Loucy (cell line): ENCODE measurements at regions not wholly inside any gene's neighbourhood (a gene's known extent, or its start where the extent isn't known, plus 50 kb on each side); places are given as distances from the start of the nearest gene placed in this dataset.

Source experiments
- H2AFZ ChIP-seq: fragments of 200-600 bp; sonication (generic); 2 replicates; pipeline ENCODE4 v1.6.0; 2016; ENCODE audit warnings: antibody characterized with exemption, mild to moderate bottlenecking, low read length, moderate library complexity
- H3F3A ChIP-seq: fragments of 200-600 bp; 2 replicates; pipeline ENCODE4 v1.6.0; 2016; ENCODE audit warnings: antibody characterized with exemption, low read depth, mild to moderate bottlenecking
- H3K27me3 ChIP-seq: fragments of 200-600 bp; sonication (generic); 2 replicates; pipeline ENCODE4 v1.6.1; 2014; ENCODE audit warnings: low read length, mild to moderate bottlenecking; ENCODE audit not compliant: insufficient read depth, poor library complexity, severe bottlenecking
- H3K36me3 ChIP-seq: fragments of 200-600 bp; sonication (generic); 2 replicates; pipeline ENCODE4 v1.6.1; 2016; ENCODE audit warnings: low read length; ENCODE audit not compliant: insufficient read depth
- H3K4me1 ChIP-seq: fragments of 200-600 bp; sonication (generic); 2 replicates; pipeline ENCODE4 v1.5.1; 2014; ENCODE audit warnings: low read length, mild to moderate bottlenecking; ENCODE audit not compliant: insufficient read depth, poor library complexity, severe bottlenecking
- H3K4me2 ChIP-seq: fragments of 200-600 bp; sonication (generic); 2 replicates; pipeline ENCODE4 v1.6.0; 2014; ENCODE audit warnings: antibody characterized with exemption, low read length, low read depth, mild to moderate bottlenecking; ENCODE audit not compliant: poor library complexity, severe bottlenecking
- H3K4me3 ChIP-seq: fragments of 200-600 bp; sonication (generic); 2 replicates; pipeline ENCODE4 v1.5.1; 2014; ENCODE audit warnings: low read length, mild to moderate bottlenecking, mixed read lengths; ENCODE audit not compliant: poor library complexity, severe bottlenecking
- H3K79me2 ChIP-seq: fragments of 200-600 bp; sonication (generic); 2 replicates; pipeline ENCODE4 v1.6.1; 2014; ENCODE audit warnings: low read length; ENCODE audit not compliant: insufficient read depth
- H3K9ac ChIP-seq: fragments of 200-600 bp; sonication (generic); 2 replicates; pipeline ENCODE4 v1.6.0; 2014; ENCODE audit warnings: mild to moderate bottlenecking, low read depth, low read length, moderate library complexity; ENCODE audit not compliant: poor library complexity, severe bottlenecking
- H3K9me2 ChIP-seq: fragments of 200-600 bp; sonication (generic); replicated peaks from 2 replicates; pipeline ENCODE4 v1.6.1; 2016; ENCODE audit warnings: low read depth, low read length, mixed read lengths
- H3K9me3 ChIP-seq: fragments of 200-600 bp; sonication (generic); 2 replicates; pipeline ENCODE4 v1.6.1; 2014; ENCODE audit warnings: mild to moderate bottlenecking, antibody characterized with exemption, low read length, low read depth; ENCODE audit not compliant: insufficient read depth
- H4K20me1 ChIP-seq: fragments of 200-600 bp; sonication (generic); 2 replicates; pipeline ENCODE4 v1.6.0; 2014; ENCODE audit warnings: antibody characterized with exemption, low read length, mild to moderate bottlenecking; ENCODE audit not compliant: insufficient read depth, poor library complexity, severe bottlenecking
- EZH2phosphoT487 ChIP-seq: fragments of 200-600 bp; IDR thresholded peaks from 2 replicates; pipeline ENCODE4 v1.6.1; 2018; ENCODE audit warnings: antibody characterized with exemption, mild to moderate bottlenecking, moderate library complexity, borderline replicate concordance
- TF ChIP-seq, protein P1 (sequence below): fragments of 200-600 bp; sonication (generic); conservative IDR thresholded peaks from 2 replicates; pipeline ENCODE4 v1.5.1; 2014; ENCODE audit warnings: mild to moderate bottlenecking, antibody characterized with exemption, low read length

DNA sequence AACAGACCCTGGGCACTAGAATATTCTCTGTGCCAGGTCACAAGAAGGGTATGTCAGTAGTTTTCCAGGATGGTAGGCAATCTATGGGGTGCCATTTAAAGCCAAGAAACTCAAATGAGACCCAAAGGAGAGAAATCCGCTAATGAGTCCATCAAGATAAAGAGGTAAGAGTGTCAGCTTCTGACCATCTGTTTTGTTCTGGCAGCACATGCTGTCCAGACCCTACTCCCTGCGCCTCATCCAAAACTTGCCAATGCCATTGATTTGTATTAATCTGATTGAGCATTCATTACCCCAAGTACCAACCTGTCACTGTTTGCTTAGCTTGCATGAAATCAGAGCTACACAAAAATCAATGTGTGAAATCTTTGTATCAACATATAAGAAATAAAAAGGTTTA is 229.0 kb downstream of the BLID start:
- H3K79me2 ChIP-seq = no peaks in the 10 kb centered on the region
- no peak overlapping the region for H3K9ac ChIP-seq
- H2AFZ ChIP-seq = no peak overlapping the region
- no peaks in the 10 kb centered on the region for H3K36me3 ChIP-seq
- H3F3A ChIP-seq = no peaks in the 10 kb centered on the region
- no peak overlapping the region for H3K4me3 ChIP-seq
- no peaks in the 10 kb centered on the region for H3K27me3 ChIP-seq
- H3K4me1 ChIP-seq = no peaks in the 10 kb centered on the region
- no peak overlapping the region for H3K4me2 ChIP-seq
- no peaks in the 10 kb centered on the region for H4K20me1 ChIP-seq
- TF ChIP-seq, protein P1, sequence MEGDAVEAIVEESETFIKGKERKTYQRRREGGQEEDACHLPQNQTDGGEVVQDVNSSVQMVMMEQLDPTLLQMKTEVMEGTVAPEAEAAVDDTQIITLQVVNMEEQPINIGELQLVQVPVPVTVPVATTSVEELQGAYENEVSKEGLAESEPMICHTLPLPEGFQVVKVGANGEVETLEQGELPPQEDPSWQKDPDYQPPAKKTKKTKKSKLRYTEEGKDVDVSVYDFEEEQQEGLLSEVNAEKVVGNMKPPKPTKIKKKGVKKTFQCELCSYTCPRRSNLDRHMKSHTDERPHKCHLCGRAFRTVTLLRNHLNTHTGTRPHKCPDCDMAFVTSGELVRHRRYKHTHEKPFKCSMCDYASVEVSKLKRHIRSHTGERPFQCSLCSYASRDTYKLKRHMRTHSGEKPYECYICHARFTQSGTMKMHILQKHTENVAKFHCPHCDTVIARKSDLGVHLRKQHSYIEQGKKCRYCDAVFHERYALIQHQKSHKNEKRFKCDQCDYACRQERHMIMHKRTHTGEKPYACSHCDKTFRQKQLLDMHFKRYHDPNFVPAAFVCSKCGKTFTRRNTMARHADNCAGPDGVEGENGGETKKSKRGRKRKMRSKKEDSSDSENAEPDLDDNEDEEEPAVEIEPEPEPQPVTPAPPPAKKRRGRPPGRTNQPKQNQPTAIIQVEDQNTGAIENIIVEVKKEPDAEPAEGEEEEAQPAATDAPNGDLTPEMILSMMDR = no peak
- no peak for TF ChIP-seq EZH2phosphoT487
- no peaks in the 10 kb centered on the region for H3K9me2 ChIP-seq
- no peaks in the 10 kb centered on the region for H3K9me3 ChIP-seq

DNA sequence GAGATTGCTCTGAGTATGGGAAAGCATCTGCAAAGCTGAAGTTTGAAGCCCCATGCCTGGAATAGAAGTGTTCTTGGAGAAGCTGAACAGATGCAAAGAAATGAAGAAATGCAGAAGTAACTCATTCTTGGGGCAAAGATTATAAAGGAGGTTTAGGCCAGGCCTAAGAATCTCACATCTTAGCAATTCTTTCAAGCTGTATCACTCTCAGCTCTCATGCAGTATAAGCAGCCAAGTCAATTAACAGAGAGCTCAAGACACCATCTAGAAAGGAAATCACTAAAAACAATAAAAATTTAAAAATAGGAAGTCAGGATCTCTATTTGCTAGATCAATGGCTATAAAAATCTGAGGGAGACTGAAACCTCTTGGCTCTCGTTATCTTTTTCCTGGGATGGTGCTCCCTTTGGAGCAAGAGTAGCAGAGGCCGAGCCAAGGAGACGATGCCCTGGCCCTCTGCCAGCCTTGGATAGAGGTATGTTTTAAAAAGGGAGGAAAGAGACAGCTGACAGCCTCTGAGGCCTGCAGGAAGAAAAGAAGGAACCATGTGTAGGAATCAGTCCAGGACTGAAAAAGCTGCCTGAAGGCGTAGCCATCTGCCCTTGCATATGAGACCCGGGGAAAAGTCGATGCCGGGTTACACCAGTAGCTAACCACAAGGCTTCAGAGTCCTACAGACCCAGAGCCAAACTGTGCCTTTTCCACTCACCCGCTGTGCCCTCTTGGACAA is 229.8 kb downstream of the BLID start:
- Histone ChIP-seq H3K4me1 (no peaks in the 10 kb centered on the region), H3K9me2 (no peaks in the 10 kb centered on the region), H3K79me2 (no peaks in the 10 kb centered on the region), H4K20me1 (no peaks in the 10 kb centered on the region), H3K4me3 (no peak overlapping the region), H3K36me3 (no peaks in the 10 kb centered on the region), H3K4me2 (no peak overlapping the region), H3K27me3 (no peaks in the 10 kb centered on the region), H3K9ac (no peak overlapping the region), H3F3A (no peaks in the 10 kb centered on the region), H2AFZ (no peak overlapping the region), H3K9me3 (no peaks in the 10 kb centered on the region)
- TF ChIP-seq EZH2phosphoT487 = no peak

DNA sequence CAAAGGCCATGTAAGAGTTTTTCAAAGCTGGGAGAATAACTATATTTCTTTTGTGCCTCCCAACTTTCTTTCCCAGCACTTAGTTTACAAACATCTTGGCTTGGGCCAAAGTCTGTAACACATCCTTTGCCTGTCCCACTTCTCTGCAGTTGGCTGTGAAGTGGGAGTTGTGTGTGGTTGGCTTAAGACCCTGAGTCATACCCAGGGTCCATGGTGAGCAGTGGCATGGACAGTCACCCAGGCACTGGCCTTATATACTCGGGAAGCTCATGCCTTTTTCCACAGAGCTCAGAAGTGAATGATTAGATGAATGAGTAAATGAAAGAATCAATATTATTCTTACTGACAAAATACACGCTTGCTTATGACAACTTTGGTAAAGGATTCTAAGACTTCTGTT is 231.4 kb downstream of the BLID start:
- Histone ChIP-seq H4K20me1 (no peaks in the 10 kb centered on the region), H3K4me3 (no peak overlapping the region), H3F3A (no peaks in the 10 kb centered on the region), H3K9ac (no peak overlapping the region), H3K4me1 (no peaks in the 10 kb centered on the region), H3K36me3 (no peaks in the 10 kb centered on the region), H3K9me3 (no peaks in the 10 kb centered on the region), H3K27me3 (no peaks in the 10 kb centered on the region), H2AFZ (no peak overlapping the region), H3K79me2 (no peaks in the 10 kb centered on the region), H3K4me2 (no peak overlapping the region), H3K9me2 (no peaks in the 10 kb centered on the region)
- TF ChIP-seq EZH2phosphoT487 = no peak
- TF ChIP-seq, protein P1 = no peak

DNA sequence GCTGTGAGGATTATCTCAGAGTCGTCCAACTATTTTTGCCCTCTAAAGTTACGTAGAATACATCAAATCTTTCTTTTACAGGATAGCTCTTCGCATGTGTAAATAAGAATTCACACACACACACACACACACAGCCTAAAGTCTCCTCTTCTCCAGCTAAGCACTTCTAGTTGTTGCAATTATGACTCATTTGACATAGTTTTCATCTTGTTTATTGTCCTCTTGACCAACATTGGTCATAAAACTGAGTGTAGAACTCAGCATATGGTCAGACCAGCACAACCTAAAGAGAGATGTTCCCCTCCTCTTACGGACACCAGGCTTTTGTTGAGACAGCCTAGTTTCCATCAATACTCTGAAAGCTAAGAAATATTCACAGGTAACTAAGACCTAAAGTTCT is 234.2 kb downstream of the BLID start:
- no peak overlapping the region for H2AFZ ChIP-seq
- no peaks in the 10 kb centered on the region for H3K36me3 ChIP-seq
- no peaks in the 10 kb centered on the region for H3K4me1 ChIP-seq
- H3K4me2 ChIP-seq = no peak overlapping the region
- H3K9me2 ChIP-seq = no peaks in the 10 kb centered on the region
- no peaks in the 10 kb centered on the region for H3K9me3 ChIP-seq
- H3K9ac ChIP-seq = no peak overlapping the region
- H3K4me3 ChIP-seq = no peak overlapping the region
- H3K79me2 ChIP-seq = no peaks in the 10 kb centered on the region
- H3F3A ChIP-seq = no peaks in the 10 kb centered on the region
- no peaks in the 10 kb centered on the region for H4K20me1 ChIP-seq
- H3K27me3 ChIP-seq = no peaks in the 10 kb centered on the region
- TF ChIP-seq EZH2phosphoT487 = no peak
- TF ChIP-seq, protein P1 = no peak
